ENCODE measurements at regions not wholly inside any gene's neighbourhood (a gene's known extent, or its start where the extent isn't known, plus 50 kb on each side); places are given as distances from the start of the nearest gene placed in this dataset.

- no peak for DNase-seq (ENCODE audit: low read depth)
- TF ChIP-seq CTCF (IDR thresholded peaks at IDR 0.05; ENCODE audit: insufficient read depth, low read depth, low read length, missing control alignments) = no peak
- no peak overlapping the region for H3K4me3 ChIP-seq (ENCODE audit: low read length)
These were observed 119.7 kb downstream of the PTCSC3 start for GRCh38 chr14:36056845-36057244.

GRCh38 chr14:36055681-36056225 lies 120.8 kb downstream of the PTCSC3 start:
- no peak for TF ChIP-seq CTCF (IDR thresholded peaks at IDR 0.05; ENCODE audit: insufficient read depth, low read depth, low read length, missing control alignments)
- peak; percentile 27 for DNase-seq (ENCODE audit: low read depth)
- no peak overlapping the region for H3K4me3 ChIP-seq (ENCODE audit: low read length)

GRCh38 chr14:36055052-36055378 lies 121.5 kb downstream of the PTCSC3 start:
- no peak overlapping the region for H3K4me3 ChIP-seq (ENCODE audit: low read length)
- TF ChIP-seq CTCF (IDR thresholded peaks at IDR 0.05; ENCODE audit: insufficient read depth, low read depth, low read length, missing control alignments) = no peak
- no peak for DNase-seq (ENCODE audit: low read depth)

GRCh38 chr14:36054353-36055051 lies 122.0 kb downstream of the PTCSC3 start:
- DNase-seq (ENCODE audit: low read depth) = no peak
- no peak for TF ChIP-seq CTCF (IDR thresholded peaks at IDR 0.05; ENCODE audit: insufficient read depth, low read depth, low read length, missing control alignments)
- H3K4me3 ChIP-seq (ENCODE audit: low read length) = no peak overlapping the region

- peak; percentile 54 for DNase-seq (ENCODE audit: low read depth)
- H3K4me3 ChIP-seq (ENCODE audit: low read length) = no peak overlapping the region
- no peak for TF ChIP-seq CTCF (IDR thresholded peaks at IDR 0.05; ENCODE audit: insufficient read depth, low read depth, low read length, missing control alignments)
These were observed 123.8 kb downstream of the PTCSC3 start for GRCh38 chr14:36052681-36053080.

GRCh38 chr14:36052063-36052462 lies 124.5 kb downstream of the PTCSC3 start:
- H3K4me3 ChIP-seq (ENCODE audit: low read length) = no peak overlapping the region
- TF ChIP-seq CTCF (IDR thresholded peaks at IDR 0.05; ENCODE audit: insufficient read depth, low read depth, low read length, missing control alignments) = no peak
- no peak for DNase-seq (ENCODE audit: low read depth)

GRCh38 chr14:36048667-36049066 lies 127.9 kb downstream of the PTCSC3 start:
- no peak for TF ChIP-seq CTCF (IDR thresholded peaks at IDR 0.05; ENCODE audit: insufficient read depth, low read depth, low read length, missing control alignments)
- DNase-seq (ENCODE audit: low read depth) = no peak
- no peak overlapping the region for H3K4me3 ChIP-seq (ENCODE audit: low read length)

Data from epithelial cell of esophagus (primary cell).